Gastroesophageal sphincter (tissue), 3 donors: ENCODE measurements at regions not wholly inside any gene's neighbourhood (a gene's known extent, or its start where the extent isn't known, plus 50 kb on each side); places are given as distances from the start of the nearest gene placed in this dataset.

ENCODE experiments used
- EP300 ChIP-seq: sonication (generic); formaldehyde crosslinking; IDR thresholded peaks from one replicate; pipeline ENCODE4 v1.6.1; 2017; ENCODE audit warnings: antibody characterized with exemption, mild to moderate bottlenecking
- POLR2A ChIP-seq, 2 donors: fragments of 450-650 bp; IDR thresholded peaks; one replicate each; pipeline ENCODE4 v1.6.1; 2017; ENCODE audit warnings: antibody characterized with exemption in 2 of 2, mild to moderate bottlenecking in 2 of 2, moderate library complexity in 1 of 2
- POLR2AphosphoS5 ChIP-seq: sonication (generic); formaldehyde crosslinking; IDR thresholded peaks from one replicate; pipeline ENCODE4 v1.6.1; 2017; ENCODE audit warnings: antibody characterized with exemption
- TF ChIP-seq, protein P1 (sequence below), 4 experiments: fragments of 200-600 bp in 2 of 4; fragments of 450-650 bp in 2 of 4; sonication (generic) in 1 of 4; IDR thresholded peaks; one replicate each; pipeline ENCODE4 v1.5.1; 2017 to 2019; ENCODE audit warnings: antibody characterized with exemption in 4 of 4, mild to moderate bottlenecking in 2 of 4, moderate library complexity in 2 of 4

DNA sequence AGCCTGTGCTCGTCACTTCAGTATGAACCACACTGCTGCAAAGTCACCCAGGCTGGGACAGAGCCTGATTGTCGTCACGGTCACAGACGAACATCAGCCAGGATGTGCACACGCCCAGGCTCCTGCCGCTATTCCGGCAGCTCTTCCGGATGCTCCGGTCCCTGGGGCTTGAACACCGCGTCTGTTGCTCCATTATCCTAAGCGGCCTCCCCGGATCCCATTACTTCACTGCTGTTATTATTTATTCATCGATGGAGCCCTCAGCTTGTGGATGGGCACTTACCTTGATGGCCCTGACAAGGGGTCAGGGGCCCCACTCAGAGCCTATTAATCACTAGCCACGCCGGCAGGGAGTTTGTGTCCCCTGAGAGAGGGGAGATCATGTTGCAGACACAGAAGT lies 120.8 kb upstream of the PCBD1 start:
- TF ChIP-seq, protein P1, sequence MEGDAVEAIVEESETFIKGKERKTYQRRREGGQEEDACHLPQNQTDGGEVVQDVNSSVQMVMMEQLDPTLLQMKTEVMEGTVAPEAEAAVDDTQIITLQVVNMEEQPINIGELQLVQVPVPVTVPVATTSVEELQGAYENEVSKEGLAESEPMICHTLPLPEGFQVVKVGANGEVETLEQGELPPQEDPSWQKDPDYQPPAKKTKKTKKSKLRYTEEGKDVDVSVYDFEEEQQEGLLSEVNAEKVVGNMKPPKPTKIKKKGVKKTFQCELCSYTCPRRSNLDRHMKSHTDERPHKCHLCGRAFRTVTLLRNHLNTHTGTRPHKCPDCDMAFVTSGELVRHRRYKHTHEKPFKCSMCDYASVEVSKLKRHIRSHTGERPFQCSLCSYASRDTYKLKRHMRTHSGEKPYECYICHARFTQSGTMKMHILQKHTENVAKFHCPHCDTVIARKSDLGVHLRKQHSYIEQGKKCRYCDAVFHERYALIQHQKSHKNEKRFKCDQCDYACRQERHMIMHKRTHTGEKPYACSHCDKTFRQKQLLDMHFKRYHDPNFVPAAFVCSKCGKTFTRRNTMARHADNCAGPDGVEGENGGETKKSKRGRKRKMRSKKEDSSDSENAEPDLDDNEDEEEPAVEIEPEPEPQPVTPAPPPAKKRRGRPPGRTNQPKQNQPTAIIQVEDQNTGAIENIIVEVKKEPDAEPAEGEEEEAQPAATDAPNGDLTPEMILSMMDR (IDR thresholded peaks at IDR 0.05): no peak
- no peak for TF ChIP-seq POLR2AphosphoS5
- no peak for TF ChIP-seq POLR2A (IDR thresholded peaks at IDR 0.05)
- no peak for TF ChIP-seq EP300
